ENCODE measurements at regions not wholly inside any gene's neighbourhood (a gene's known extent, or its start where the extent isn't known, plus 50 kb on each side); places are given as distances from the start of the nearest gene placed in this dataset.

DNA sequence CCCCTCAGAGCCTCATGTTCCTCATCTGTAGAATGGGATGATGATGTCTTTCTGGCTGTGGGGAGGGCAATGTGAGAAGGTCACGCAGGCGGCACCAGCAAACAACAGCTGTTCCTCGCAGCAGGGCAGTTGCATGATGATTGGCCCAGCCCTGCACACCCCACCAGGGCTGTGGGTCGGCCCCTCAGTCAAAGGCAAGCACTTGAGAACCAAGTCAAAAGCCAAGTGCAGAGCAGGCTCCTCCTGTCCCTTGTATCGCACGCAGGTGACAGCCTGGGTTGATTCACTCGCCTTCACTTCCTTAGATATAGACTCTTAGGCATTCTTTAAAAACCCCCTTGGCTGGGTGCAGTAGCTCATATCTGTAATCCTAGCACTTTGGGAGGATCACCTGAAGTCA, 191.9 kb upstream of the C1orf174 start:
- Histone ChIP-seq H3K36me3 (no peaks in the 10 kb centered on the region), H3K4me3 (ENCODE audit: low read depth, low read length) (no peak overlapping the region), H3K27ac (no peak overlapping the region), H3K27me3 (ENCODE audit: insufficient read depth, low read depth, severe bottlenecking) (no peaks in the 10 kb centered on the region), H3K9me3 (ENCODE audit: severe bottlenecking) (peaks cover 3% of the 10 kb centered on the region)
- TF ChIP-seq, protein P1, sequence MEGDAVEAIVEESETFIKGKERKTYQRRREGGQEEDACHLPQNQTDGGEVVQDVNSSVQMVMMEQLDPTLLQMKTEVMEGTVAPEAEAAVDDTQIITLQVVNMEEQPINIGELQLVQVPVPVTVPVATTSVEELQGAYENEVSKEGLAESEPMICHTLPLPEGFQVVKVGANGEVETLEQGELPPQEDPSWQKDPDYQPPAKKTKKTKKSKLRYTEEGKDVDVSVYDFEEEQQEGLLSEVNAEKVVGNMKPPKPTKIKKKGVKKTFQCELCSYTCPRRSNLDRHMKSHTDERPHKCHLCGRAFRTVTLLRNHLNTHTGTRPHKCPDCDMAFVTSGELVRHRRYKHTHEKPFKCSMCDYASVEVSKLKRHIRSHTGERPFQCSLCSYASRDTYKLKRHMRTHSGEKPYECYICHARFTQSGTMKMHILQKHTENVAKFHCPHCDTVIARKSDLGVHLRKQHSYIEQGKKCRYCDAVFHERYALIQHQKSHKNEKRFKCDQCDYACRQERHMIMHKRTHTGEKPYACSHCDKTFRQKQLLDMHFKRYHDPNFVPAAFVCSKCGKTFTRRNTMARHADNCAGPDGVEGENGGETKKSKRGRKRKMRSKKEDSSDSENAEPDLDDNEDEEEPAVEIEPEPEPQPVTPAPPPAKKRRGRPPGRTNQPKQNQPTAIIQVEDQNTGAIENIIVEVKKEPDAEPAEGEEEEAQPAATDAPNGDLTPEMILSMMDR (IDR thresholded peaks at IDR 0.05; ENCODE audit: low read depth, low read length) = no peak
- DNase-seq = no peak

DNA sequence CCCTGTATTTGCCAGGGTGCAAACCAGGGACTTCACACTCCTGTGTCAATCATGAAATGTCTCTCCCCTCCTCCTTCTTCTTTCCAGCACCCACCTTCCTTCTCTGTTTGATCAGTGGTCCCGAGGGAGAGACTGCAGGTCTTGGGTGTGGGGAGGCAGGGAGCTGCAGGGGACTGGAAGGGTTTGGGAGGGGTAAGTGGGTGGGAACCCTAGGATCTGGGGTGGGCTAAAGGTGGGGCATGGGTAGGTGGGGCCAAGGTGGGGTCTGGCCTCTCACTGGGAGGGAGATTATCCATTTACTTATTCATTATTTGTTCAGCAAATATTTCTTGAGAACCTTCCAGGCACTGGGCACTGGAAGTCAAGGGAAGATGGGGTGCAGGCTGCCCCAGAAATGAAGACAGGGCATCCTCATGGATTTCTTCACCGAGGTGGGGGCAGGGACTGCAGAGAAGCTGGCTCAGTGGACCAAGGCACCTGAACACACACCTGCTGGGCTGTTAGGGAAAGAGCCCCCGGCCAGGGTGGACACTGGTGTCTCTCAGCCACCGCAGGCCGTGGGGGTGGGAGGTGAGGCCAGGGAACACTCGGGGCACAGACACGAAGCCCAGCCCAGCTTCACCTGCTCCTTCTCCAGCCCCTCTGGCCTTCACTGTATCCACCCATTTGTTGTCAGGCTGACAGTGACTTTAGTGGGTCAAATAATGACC, 193.9 kb upstream of the C1orf174 start:
- no peak for DNase-seq
- Histone ChIP-seq H3K9me3 (ENCODE audit: severe bottlenecking) (peaks cover 3% of the 10 kb centered on the region), H3K27ac (no peak overlapping the region), H3K4me3 (ENCODE audit: low read depth, low read length) (no peak overlapping the region), H3K36me3 (no peaks in the 10 kb centered on the region), H3K27me3 (ENCODE audit: insufficient read depth, low read depth, severe bottlenecking) (no peaks in the 10 kb centered on the region)
- TF ChIP-seq, protein P1 (IDR thresholded peaks at IDR 0.05; ENCODE audit: low read depth, low read length) = no peak

DNA sequence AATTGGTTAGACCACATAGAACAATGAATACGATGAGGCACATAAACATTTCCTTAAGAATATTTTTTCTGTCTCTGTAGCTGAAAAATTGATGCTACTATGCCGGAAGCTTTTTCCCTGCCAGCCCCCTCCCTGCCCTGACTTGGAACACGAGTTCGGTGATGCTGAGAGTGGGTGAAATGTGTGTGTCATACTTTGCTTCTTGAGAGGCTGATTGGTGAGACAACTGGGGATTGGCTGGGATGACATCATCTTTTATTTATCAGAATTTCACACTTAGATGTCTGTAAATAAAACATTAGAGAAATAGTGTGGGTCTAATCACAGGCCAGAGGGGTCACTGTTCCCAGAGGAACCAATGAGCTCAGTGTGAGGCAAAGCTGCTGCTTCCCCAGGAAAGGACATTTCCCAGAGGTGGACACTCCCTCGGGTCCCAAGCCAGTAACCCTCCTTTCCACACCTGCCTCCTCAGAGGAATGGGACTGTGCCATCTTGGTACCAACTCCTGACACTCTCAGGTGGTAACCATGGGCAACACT, 195.4 kb upstream of the C1orf174 start:
- Histone ChIP-seq H3K36me3 (no peaks in the 10 kb centered on the region), H3K4me3 (ENCODE audit: low read depth, low read length) (no peak overlapping the region), H3K9me3 (ENCODE audit: severe bottlenecking) (peaks cover 3% of the 10 kb centered on the region), H3K27me3 (ENCODE audit: insufficient read depth, low read depth, severe bottlenecking) (no peaks in the 10 kb centered on the region), H3K27ac (no peak overlapping the region)
- TF ChIP-seq, protein P1 (IDR thresholded peaks at IDR 0.05; ENCODE audit: low read depth, low read length) = no peak
- no peak for DNase-seq

DNA sequence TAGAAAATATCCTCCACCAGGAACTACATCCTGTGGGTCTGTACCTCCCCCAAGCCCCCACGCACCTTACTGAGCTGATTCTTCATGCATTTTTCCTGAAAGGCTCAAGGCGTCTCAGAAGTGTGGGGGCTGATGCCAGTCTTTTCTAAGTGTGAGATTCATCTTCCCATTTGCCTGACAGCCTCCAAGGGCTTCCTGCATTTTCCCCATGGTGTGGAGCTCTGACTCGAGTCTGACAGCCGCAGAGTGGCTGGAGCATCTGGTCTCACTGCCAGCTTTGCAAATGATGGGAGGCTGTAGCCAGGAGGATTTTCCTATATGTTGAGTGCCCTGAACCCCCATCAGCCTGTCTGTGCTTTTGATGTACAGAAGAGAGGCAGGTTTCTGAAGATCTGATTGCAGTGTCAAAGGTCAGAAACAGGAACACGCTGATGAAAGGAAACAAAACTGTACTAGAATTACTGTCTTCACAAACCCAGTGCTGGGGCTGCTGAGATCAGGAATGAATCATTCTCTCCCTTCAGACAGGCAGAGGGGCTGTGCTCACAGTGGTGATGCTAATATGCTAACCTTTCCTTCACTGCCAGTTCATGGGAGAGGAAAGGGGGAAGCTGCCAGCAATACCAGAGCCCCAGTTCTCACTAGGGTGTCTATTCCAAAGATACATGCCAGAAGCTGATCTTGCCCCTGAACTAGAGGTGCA, 201.5 kb upstream of the C1orf174 start:
- Histone ChIP-seq H3K27me3 (ENCODE audit: insufficient read depth, low read depth, severe bottlenecking) (no peaks in the 10 kb centered on the region), H3K4me3 (ENCODE audit: low read depth, low read length) (no peak overlapping the region), H3K9me3 (ENCODE audit: severe bottlenecking) (peaks cover 3% of the 10 kb centered on the region), H3K27ac (no peak overlapping the region), H3K36me3 (no peaks in the 10 kb centered on the region)
- no peak for DNase-seq
- TF ChIP-seq, protein P1 (IDR thresholded peaks at IDR 0.05; ENCODE audit: low read depth, low read length) = no peak

DNA sequence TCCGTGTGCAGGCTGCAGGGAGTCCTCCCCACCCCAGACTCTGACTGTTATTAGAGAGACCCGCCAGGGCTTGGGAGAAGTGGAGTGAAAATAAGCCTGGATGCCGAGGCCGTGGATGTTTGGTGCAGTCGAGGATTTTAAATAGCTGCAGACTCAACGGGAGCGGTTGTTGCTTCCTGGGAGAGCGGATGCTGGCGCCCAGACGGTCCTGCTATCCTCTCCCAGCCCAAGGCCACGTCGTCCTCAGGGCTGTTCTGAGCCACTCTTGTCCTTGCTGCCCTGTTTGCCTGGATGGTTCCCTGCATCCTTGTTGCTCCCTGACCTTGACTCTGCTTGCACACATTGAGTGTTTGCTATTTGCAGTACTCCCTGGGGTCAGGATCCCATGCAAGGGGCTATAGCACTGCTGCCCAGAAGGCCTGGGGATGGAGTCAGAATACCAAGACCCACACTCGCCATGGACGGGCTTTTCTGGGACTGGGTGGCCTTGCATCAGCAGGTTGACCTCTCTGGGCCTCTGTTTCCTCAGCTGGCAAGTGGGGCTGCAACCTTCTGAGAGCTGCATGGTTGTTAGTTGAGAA, 205.3 kb upstream of the C1orf174 start:
- DNase-seq = no peak
- Histone ChIP-seq H3K27ac (no peak overlapping the region), H3K27me3 (ENCODE audit: insufficient read depth, low read depth, severe bottlenecking) (no peaks in the 10 kb centered on the region), H3K9me3 (ENCODE audit: severe bottlenecking) (no peaks in the 10 kb centered on the region), H3K36me3 (no peaks in the 10 kb centered on the region), H3K4me3 (ENCODE audit: low read depth, low read length) (no peak overlapping the region)
- TF ChIP-seq, protein P1 (IDR thresholded peaks at IDR 0.05; ENCODE audit: low read depth, low read length) = no peak
